Subcutaneous abdominal adipose tissue (tissue), 5 donors: ENCODE measurements at regions not wholly inside any gene's neighbourhood (a gene's known extent, or its start where the extent isn't known, plus 50 kb on each side); places are given as distances from the start of the nearest gene placed in this dataset.

Experiments used
- H3K27ac ChIP-seq: one replicate; pipeline ENCODE4 v1.7.0; 2013; ENCODE audit warnings: low read depth, mild to moderate bottlenecking, inconsistent platforms, low read length, moderate library complexity
- H3K27me3 ChIP-seq, 5 donors: one replicate each; pipeline ENCODE4 v1.7.0; 2013; ENCODE audit warnings: low read length in 5 of 5, inconsistent platforms in 1 of 5; ENCODE audit not compliant: control insufficient read depth in 5 of 5, insufficient read depth in 4 of 5
- H3K36me3 ChIP-seq, 5 donors: one replicate each; pipeline ENCODE4 v1.7.0; 2013; ENCODE audit warnings: low read length in 5 of 5; ENCODE audit not compliant: control insufficient read depth in 5 of 5, insufficient read depth in 5 of 5
- H3K4me1 ChIP-seq, 5 donors: one replicate each; pipeline ENCODE4 v1.7.0; 2013; ENCODE audit warnings: low read length in 5 of 5, mild to moderate bottlenecking in 3 of 5, moderate library complexity in 1 of 5; ENCODE audit not compliant: control insufficient read depth in 5 of 5, insufficient read depth in 5 of 5
- H3K4me3 ChIP-seq, 5 donors: one replicate each; pipeline ENCODE4 v1.7.0; 2013; ENCODE audit warnings: low read length in 5 of 5, low read depth in 1 of 5
- H3K9ac ChIP-seq, 5 donors: one replicate each; pipeline ENCODE4 v1.7.0; 2013; ENCODE audit warnings: low read length in 5 of 5, mild to moderate bottlenecking in 4 of 5, moderate library complexity in 3 of 5
- H3K9me3 ChIP-seq, 5 donors: one replicate each; pipeline ENCODE4 v1.7.0; 2013; ENCODE audit warnings: low read length in 5 of 5; ENCODE audit not compliant: control insufficient read depth in 5 of 5
- donor health status: healthy.
- donor health status: healthy.
- donor health status: healthy.
- donor health status: healthy.
- donor health status: healthy.

DNA sequence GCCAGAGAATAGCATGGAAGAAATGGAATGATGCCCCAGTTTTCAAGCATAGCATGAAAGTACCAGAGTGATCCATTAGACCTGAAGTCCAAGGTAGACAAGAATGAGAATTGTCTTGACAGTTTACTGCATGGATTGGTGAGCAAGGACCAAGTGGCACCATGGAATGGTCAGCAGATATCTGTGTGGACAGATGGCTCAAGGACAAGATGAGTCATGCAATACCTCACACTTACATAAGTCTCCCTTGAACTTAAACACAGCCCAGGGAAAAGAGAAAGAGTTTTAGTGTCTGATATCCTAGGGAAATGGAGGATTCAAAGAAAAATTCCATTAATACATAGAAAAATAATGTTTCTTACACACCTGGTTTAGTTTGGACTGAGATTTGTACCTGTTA is 195.2 kb downstream of the MRPL39 start:
- Histone ChIP-seq H3K4me1 (no peaks in the 10 kb centered on the region), H3K9ac (no peak overlapping the region), H3K27me3 (no peaks in the 10 kb centered on the region), H3K4me3 (no peak overlapping the region), H3K27ac (no peak overlapping the region), H3K36me3 (no peaks in the 10 kb centered on the region), H3K9me3 (peaks cover 0 to 7% (median 5%) of the 10 kb centered on the region in 5 donors)

DNA sequence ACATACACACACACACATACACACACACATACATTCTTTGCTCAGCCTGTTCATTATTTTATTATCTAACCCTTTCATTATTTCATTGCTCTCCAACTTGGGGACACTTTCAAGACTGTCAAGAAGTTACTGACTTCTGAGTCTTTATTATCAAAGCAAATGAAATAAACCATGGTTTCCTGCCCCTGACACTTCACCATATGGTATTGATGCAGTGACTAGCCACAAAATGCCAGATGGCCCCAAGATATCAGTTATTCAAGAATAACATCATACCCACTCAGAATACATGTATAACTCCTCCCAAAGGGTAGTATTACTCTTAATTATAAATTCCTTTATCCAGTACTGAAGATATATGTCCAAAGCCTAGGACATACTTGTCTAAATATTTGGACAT is 197.3 kb downstream of the MRPL39 start:
- H3K4me3 ChIP-seq = no peak overlapping the region
- peaks cover 0 to 7% (median 5%) of the 10 kb centered on the region in 5 donors for H3K9me3 ChIP-seq
- H3K36me3 ChIP-seq = no peaks in the 10 kb centered on the region
- no peaks in the 10 kb centered on the region for H3K4me1 ChIP-seq
- H3K27ac ChIP-seq = no peak overlapping the region
- H3K27me3 ChIP-seq = no peaks in the 10 kb centered on the region
- no peak overlapping the region for H3K9ac ChIP-seq

DNA sequence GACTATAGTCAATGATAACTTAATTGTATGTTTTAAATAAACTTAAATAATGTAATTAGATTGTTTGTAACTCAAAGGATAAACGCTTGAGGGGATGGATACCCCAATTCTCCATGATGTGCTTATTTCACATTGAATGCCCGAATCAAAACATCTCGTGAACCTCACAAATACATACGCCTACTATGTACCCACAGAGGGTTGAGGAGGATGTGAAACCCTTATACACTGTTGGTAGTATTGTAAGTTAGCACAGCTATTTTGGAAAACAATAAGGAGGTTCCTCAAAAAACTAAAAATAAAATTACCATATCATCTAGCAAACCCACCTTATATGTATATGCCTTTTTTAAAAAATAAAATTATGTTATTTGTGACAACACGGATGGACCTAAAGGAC is 198.6 kb downstream of the MRPL39 start:
- Histone ChIP-seq H3K9ac (no peak overlapping the region), H3K4me3 (no peak overlapping the region), H3K9me3 (no peaks in the 10 kb centered on the region), H3K4me1 (no peaks in the 10 kb centered on the region), H3K27me3 (no peaks in the 10 kb centered on the region), H3K36me3 (no peaks in the 10 kb centered on the region), H3K27ac (no peak overlapping the region)

DNA sequence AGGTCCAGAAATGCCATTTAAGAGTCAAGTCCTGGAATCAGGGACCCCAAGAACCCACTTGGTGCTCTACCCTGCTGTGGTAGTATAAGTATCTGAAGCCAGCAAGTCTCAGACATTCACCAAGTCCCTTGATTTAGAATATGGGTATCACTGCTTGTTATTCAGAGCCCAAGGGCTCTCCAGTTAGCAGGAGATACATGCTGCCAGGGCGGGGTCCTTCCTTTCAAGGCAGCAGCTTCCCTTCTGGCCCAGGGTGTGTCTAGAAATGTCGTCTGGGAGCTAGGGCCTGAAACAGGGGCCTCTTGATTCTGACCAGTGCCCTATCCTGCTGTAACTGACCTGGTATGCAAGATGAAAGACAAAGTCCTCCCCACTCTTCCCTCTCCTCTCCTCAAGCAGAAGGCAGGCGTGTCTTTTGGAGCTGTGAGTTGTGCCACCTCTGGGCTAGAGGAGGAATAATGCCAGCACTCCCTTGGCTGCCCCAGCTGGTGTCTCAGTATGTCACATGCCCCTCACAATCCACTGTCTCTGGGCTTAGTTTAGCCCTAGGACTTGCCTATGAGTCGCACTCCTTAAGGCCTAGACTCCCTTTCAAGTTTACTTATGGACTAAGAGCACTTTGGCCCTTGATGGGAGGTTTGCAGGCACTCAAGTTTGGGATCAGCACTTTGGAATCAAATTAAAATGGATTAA is 200.2 kb downstream of the MRPL39 start:
- H3K4me3 ChIP-seq = no peak overlapping the region
- no peaks in the 10 kb centered on the region for H3K36me3 ChIP-seq
- no peak overlapping the region for H3K27ac ChIP-seq
- peaks cover 0 to 3% (median 0%) of the 10 kb centered on the region in 5 donors for H3K9me3 ChIP-seq
- no peaks in the 10 kb centered on the region for H3K4me1 ChIP-seq
- H3K27me3 ChIP-seq = no peaks in the 10 kb centered on the region
- no peak overlapping the region for H3K9ac ChIP-seq

DNA sequence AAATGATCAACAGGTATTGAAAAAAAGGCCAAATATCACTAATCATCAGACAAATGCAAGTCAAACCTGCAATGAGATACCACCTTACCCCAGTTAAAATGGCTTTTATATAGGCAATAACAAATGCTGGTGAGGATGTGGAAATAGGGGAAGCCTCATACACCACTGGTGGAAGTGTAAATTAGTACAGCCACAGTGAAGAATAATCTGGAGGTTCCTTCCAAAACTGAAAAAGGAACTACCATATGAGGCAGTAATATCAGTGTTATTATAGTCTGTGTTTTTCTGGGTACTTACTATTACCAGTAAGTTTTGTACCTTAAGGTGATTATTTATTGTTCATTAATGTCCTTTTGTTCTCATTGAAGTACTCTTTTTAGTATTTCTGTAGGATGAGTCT is 201.3 kb downstream of the MRPL39 start:
- Histone ChIP-seq H3K27ac (no peak overlapping the region), H3K4me3 (no peak overlapping the region)

DNA sequence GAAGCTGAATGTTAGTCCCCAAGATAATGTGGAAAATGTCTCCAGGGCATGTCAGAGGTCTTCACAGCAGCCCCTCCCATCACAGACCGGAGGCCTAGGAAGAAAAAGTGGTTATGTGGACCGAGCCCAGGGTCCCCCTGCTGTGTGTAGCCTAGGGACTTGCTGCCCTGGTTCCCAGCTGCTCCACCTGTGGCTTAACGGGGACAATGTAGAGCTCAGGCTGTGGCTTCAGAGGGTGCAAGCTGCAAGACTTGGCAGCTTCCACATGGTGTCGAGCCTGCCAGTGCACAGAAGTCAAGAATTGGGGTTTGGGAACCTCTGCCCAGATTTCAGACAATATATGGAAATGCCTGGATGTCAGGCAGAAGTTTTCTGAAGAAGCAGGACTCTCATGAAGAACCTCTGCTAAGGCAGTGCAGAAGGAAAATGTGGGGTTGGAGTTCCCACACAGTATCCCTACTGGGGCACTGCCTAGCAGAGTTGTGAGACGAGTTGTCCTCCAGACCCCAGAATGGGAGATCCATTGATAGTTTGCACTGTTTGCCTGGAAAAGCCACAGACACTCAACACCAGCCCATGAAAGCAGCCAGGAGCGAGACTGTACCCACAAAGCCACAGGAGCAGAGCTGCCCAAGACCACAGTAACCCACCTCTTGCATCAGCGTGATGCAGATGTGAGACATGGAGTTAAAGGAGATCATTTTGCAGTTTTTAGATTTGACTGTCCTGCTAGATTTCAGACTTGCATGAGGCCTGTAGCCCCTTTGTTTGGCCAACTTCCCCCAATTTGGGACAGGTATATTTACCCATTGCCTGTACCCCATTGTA is 204.9 kb downstream of the MRPL39 start:
- no peaks in the 10 kb centered on the region for H3K27me3 ChIP-seq
- H3K27ac ChIP-seq = no peak overlapping the region
- no peaks in the 10 kb centered on the region for H3K4me1 ChIP-seq
- H3K4me3 ChIP-seq = no peak overlapping the region
- H3K36me3 ChIP-seq = no peaks in the 10 kb centered on the region
- no peak overlapping the region for H3K9ac ChIP-seq
- peaks cover 0 to 3% (median 0%) of the 10 kb centered on the region in 5 donors for H3K9me3 ChIP-seq

More for the DNA sequence above, 201.3 kb downstream of the MRPL39 start:
- Histone ChIP-seq H3K9ac (no peak overlapping the region), H3K9me3 (peaks cover 0 to 3% (median 0%) of the 10 kb centered on the region in 5 donors), H3K4me1 (no peaks in the 10 kb centered on the region), H3K27me3 (no peaks in the 10 kb centered on the region), H3K36me3 (no peaks in the 10 kb centered on the region)

DNA sequence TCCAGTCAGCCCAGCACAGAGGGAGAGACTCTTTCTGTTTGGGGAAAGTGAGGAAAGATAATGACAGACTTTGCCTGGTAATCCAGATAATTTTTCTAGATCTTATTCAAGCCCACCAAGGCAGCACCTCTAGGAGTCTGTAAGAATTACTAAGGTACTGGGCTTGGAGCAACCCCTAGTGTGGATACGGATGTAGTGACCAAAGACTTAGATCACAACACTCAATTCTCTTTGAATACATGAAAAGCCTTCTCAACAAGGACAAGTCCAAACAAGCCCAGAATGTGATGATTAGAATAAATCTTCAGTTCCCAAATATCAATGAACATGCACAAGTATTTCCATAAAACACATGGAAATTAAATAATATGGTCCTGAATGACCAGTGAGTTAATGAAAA is 206.9 kb downstream of the MRPL39 start:
- H3K36me3 ChIP-seq = no peaks in the 10 kb centered on the region
- H3K4me1 ChIP-seq = no peaks in the 10 kb centered on the region
- no peaks in the 10 kb centered on the region for H3K27me3 ChIP-seq
- H3K27ac ChIP-seq = no peak overlapping the region
- peaks cover 0 to 3% (median 0%) of the 10 kb centered on the region in 5 donors for H3K9me3 ChIP-seq
- no peak overlapping the region for H3K4me3 ChIP-seq
- no peak overlapping the region for H3K9ac ChIP-seq

DNA sequence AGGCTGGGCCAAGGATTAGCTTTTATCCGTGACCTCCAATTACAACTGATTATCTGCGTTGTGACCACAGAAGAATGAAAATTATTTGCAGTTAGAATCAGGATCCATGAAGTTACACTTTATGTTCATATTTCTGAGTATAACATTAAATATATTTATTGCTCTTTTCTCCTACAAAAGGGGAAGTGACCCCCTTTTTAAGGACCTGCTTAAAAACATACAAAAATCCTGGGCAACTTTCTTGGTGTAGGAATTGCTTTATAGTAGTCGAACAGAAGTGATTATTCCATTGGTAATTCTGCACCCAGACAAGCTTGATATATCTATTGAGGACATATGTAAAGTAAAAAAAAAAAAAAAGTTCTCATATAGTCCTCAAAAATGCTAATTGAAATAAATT is 208.7 kb downstream of the MRPL39 start:
- H3K27ac ChIP-seq = no peak overlapping the region
- no peak overlapping the region for H3K9ac ChIP-seq
- peaks cover 0 to 3% (median 0%) of the 10 kb centered on the region in 5 donors for H3K9me3 ChIP-seq
- no peak overlapping the region for H3K4me3 ChIP-seq
- H3K27me3 ChIP-seq = no peaks in the 10 kb centered on the region
- no peaks in the 10 kb centered on the region for H3K36me3 ChIP-seq
- H3K4me1 ChIP-seq = no peaks in the 10 kb centered on the region

DNA sequence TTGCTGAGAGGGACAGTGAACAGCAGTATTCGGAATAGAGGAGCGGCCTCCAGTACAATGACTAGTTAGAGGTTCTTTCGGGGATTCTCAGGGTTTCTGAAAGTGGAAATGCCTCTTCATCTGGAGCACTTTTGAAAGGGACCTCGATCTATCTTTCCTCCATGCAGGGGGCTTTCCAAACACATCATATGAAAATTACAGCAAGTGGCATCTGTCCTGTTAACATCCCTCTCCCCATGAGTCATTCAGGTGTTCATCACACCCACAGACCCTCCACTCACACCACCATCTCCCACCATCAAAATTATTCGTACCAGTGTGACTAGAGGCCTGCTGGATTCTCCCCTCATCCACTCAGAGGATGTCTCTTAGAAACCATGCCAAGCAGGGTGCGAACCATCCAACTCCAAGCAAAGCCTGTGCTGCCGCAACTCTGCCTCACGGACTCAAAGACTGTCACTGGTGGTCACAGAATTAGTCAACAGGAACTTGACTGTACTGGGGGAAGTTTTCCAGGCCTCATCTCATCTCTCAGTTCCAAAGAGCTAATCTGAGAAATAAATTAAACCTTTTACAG is 211.1 kb downstream of the MRPL39 start:
- H3K4me1 ChIP-seq = no peaks in the 10 kb centered on the region
- H3K9me3 ChIP-seq = no peaks in the 10 kb centered on the region
- no peak overlapping the region for H3K27ac ChIP-seq
- H3K36me3 ChIP-seq = no peaks in the 10 kb centered on the region
- no peak overlapping the region for H3K9ac ChIP-seq
- H3K27me3 ChIP-seq = no peaks in the 10 kb centered on the region
- H3K4me3 ChIP-seq = no peak overlapping the region

DNA sequence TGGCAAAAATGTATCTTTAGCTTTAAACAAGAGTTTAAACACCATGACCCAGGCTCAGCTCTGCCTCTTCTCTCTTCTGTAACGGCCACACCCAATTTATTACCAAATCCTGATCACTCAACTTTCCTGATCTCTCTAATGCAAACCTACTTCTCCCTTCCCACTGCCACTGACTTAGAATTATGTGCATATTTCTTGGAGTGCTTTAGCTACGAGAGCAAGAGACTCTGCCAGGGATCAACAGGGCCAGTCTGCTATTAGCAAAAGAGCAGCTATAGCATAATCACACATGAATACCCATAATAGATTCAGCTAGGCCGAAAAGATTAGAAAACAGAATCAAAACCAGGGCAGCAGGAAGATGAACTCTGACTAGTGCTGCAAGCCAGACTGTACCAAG is 215.5 kb downstream of the MRPL39 start:
- H3K9ac ChIP-seq = no peak overlapping the region
- H3K36me3 ChIP-seq = no peaks in the 10 kb centered on the region
- H3K27me3 ChIP-seq = no peaks in the 10 kb centered on the region
- H3K27ac ChIP-seq = no peak overlapping the region
- H3K4me1 ChIP-seq = no peaks in the 10 kb centered on the region
- H3K9me3 ChIP-seq = no peaks in the 10 kb centered on the region
- H3K4me3 ChIP-seq = no peak overlapping the region
